Ovary (tissue), 3 donors: ENCODE measurements at regions not wholly inside any gene's neighbourhood (a gene's known extent, or its start where the extent isn't known, plus 50 kb on each side); places are given as distances from the start of the nearest gene placed in this dataset.

Experiments
- CTCF ChIP-seq, 3 donors: fragments of 450-650 bp in 2 of 3; fragments of 200-600 bp in 1 of 3; IDR thresholded peaks; one replicate each; pipeline versions ENCODE4 v1.5.1 to v1.8.0; 2016 to 2022; ENCODE audit warnings: antibody characterized with exemption in 3 of 3, mild to moderate bottlenecking in 1 of 3
- EP300 ChIP-seq: sonication (generic); formaldehyde crosslinking; IDR thresholded peaks from one replicate; pipeline ENCODE4 v1.6.1; 2017; ENCODE audit warnings: antibody characterized with exemption
- POLR2A ChIP-seq: fragments of 450-650 bp; IDR thresholded peaks from one replicate; pipeline ENCODE4 v1.6.1; 2017; ENCODE audit warnings: antibody characterized with exemption, mild to moderate bottlenecking, moderate library complexity
- donor health status: DM: no; HTN: no; CAD: no.

DNA sequence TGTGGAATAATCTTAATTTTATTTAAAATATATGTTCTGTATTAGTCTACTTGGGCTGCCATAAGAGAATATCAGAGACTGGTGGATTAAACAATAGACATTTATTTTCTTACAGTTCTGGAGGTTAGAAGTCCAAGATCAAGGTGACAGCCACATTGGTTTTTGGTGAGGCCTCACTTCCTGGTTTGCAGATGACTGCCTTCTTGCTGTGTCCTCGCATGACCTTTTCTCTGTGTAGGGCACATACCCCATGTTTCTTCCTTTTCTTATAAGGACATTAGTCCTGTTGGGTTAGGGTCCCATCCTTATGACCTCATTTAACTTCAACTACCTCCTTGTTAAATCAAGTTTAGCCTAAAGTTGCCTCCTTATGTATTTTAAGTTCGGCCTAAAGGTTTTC lies 202.7 kb upstream of the MPPED2 start:
- TF ChIP-seq CTCF (IDR thresholded peaks at IDR 0.05) (no peak), EP300 (no peak), POLR2A (no peak)
